HG03469 (cell line): ENCODE measurements at regions not wholly inside any gene's neighbourhood (a gene's known extent, or its start where the extent isn't known, plus 50 kb on each side); places are given as distances from the start of the nearest gene placed in this dataset.

ENCODE experiments used
- ATAC-seq: cut with Tn5 transposase; IDR thresholded peaks from one replicate; pipeline ENCODE4 v1.9.1; 2021; ENCODE audit warnings: mild to moderate bottlenecking, moderate library complexity, moderate number of reproducible peaks; ENCODE audit not compliant: unreplicated experiment

DNA sequence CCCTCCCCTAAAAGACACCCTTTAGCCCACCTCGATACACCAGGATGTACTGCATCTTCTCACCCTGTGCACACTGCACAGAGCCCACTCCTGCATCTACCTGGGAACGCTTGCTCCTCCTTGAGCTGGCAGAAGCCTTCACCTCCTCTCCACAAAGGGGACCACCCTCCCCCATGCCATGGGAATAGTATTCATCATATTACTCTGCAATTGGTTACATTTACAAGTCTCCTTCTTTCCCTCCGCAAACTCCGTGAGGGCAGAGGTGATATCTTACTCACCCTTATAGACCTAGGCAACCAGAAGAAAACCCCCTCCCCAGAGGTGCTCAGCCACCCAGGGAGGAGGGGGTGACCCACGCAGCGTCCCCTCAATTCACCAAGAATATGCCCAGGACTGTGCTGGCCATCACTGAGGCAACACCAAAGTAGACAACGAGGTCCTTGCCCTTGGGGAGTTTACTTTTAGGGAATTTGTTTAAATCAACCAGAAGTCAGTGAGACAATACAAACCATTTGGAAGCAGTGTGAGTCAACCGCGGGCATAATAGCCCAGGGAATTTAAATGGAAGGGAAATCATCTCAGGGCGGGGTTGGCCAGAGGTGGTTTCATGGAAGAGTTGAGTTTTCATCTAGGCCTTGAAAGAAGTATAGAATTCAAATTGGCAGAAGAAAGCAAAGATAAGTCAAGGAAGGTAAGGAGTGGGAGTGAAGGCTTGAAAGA is 214.5 kb downstream of the BARX2 start:
- ATAC-seq, result no peak

DNA sequence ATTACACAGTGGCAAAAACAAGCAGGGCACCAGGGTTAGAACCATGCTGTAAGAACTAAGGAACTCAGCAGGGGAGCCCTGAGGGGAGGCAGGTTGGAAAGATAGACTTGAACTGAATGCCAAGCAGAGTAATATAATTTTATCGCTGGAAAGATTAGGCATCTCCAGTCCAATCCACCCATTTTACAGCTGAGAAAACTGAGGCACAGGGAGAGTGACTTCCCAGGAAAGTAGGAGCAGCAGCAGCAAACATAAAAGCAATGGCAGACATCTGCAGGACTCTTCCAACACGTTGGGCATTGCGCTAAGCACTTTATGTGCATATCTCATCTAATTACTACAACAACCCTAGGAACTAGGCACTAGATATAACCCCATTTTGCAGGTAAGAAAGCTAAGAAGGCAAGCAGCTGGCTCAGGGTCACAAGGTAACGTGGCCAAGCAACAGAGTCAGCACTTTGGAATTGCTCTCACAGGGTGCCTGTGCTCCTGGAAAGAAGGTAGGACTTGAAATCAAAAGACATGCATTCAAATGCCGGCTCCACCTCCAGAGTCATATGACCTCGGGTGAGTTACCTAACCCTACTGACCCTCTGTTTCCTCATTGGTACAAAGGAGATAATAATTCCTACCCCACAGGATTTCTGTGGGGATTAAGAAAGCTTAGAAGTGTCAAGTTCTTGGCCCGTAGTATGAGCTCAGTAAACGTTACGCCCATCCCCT is 215.3 kb downstream of the BARX2 start:
- ATAC-seq, result no peak

DNA sequence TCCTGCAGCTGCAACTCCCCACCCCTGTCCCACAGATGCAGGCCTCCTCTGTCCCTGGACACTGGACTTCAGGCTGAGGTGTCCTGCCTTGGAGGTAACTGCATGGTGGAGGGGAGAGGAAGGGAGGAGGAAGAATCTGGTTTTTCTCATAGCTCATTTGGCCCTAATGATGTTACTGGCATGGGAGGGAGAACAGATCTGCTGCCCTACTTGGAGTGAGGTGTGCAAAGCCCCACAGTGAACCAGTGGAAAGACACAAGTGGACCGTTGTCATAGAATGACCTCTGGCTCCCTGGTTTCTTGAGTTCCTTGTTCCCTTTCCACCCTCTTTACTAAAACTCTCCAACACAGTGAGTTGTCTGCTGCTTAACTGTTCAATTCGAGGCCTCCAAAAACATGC is 215.9 kb downstream of the BARX2 start:
- ATAC-seq, result no peak

- ATAC-seq, result no peak
Measured at GRCh38 chr11:129592191-129592590, 216.5 kb downstream of the BARX2 start.

DNA sequence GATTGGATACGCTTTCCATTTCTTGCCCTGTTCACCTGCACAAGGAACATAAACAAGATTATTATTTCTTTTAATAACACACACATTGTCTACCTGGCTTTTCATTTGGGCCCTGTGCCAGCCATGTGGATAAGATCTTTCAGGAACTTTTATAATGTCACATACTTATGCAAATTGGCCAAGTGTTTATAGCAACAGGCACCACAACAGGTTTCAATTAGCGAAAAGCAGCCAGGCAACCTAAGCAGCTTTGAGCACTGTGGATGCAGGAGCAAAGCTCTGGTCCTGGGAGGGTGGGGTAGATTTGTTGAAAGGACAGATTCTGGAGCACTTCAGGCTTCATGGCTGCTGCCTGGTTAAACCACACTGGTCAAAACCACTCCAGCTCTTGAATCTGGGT is 217.4 kb downstream of the BARX2 start:
- no peak for ATAC-seq

DNA sequence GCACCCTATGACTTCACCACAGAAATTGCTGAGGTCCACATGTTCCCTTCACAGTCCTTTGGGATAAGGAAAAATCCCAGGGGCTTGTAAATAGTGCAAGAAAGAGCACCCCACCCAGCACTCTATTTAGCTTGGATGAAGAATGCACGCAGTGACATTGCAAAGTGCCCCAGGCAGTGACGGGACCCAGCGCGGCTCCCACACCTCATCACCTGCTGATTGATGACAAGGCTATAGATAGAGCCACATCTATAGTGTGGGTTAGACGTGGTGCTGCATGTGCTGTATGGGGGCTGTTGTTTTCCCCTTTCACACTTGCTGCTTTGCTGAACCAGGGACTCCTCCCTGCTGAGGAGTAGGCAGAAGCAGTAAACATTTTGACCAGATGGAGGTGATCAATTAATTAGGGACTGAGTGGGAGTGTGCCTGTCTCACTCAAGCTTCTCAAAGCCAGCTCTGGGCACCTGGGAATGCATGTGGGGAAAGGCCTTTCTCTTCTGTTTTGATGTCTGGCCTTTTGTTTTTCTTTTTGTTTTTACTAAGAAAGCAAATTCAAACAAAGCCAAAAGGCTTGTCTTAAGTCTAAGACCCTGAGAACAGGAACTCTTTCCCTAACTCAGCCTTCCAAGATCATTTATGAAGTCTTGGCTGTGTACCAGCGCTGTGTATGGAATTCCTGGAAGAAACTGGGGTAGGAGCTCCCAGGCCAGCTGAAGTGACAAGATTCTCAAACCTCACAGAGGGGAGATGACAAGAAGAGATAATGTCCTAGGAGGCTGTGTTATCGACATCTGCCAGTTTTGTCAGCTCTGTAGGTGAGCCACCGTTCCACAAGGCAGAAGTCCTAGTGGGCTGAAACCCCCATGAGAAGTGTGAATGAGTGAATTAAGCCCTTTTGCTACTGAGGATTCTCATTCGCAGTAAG is 219.7 kb downstream of the BARX2 start:
- no peak for ATAC-seq

DNA sequence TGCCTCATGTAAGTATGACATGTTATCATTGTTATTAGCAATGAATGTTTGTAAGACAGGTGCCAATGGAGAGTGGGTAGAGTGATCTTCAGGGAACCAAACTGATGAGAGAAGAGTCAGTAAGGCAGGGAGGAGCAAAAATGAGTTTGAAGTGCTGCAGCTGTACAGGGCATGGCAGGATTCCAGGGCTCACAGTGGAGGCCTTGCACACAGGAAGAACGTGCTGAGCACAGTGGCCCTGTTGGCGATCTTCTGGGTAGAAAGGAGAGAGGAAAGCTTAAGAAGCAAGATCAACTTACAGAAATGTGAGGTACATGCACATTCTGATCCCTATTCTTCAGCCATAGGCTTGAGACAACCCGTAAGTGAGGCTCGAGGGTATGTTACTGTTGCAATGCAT is 219.3 kb upstream of the TMEM45B start:
- no peak for ATAC-seq

DNA sequence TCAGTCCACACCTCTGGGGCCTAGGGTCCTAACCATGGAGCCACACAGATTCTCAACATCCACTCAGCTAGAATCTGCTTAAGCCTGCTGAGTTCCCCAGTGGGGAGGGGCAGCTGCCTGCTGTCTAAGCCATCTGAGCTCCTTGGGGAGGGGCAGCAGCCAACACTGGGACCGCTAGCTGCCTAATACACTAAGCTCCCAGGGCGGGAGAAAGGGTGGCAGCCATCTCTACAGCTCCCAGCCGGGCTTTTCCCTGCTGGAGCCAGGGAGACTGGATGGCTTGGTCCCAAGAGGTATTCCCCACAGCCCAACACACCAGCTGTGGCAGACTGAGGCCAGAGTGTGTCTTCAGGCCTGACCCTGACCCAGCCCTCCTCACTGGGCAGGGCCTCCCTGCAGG is 217.3 kb upstream of the TMEM45B start:
- ATAC-seq, result no peak

GRCh38 chr11:129605815-129606214 is 209.8 kb upstream of the TMEM45B start:
- ATAC-seq, result no peak

- no peak for ATAC-seq
Measured at GRCh38 chr11:129608711-129609110, 206.9 kb upstream of the TMEM45B start.

GRCh38 chr11:129610125-129610524 is 205.5 kb upstream of the TMEM45B start:
- no peak for ATAC-seq

DNA sequence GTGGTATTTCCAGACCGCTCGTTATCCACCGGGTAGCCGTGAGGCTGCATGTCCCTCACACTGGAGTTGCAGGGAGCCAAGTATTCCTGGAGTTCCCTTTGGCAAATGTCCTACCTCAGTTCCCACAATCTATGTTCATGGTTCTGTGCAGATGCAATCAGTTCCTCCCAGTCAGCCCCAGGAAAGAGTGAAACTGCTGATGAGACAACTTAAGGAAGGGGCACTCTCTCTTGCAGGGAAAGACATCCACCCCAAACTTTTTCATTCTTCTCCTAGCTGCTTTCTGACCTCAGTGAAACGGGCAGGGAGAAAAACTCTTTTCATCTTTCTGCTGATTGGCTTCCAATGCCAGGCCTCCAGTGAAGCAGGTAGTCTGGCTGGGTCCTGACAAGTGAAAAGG is 205.1 kb upstream of the TMEM45B start:
- no peak for ATAC-seq

DNA sequence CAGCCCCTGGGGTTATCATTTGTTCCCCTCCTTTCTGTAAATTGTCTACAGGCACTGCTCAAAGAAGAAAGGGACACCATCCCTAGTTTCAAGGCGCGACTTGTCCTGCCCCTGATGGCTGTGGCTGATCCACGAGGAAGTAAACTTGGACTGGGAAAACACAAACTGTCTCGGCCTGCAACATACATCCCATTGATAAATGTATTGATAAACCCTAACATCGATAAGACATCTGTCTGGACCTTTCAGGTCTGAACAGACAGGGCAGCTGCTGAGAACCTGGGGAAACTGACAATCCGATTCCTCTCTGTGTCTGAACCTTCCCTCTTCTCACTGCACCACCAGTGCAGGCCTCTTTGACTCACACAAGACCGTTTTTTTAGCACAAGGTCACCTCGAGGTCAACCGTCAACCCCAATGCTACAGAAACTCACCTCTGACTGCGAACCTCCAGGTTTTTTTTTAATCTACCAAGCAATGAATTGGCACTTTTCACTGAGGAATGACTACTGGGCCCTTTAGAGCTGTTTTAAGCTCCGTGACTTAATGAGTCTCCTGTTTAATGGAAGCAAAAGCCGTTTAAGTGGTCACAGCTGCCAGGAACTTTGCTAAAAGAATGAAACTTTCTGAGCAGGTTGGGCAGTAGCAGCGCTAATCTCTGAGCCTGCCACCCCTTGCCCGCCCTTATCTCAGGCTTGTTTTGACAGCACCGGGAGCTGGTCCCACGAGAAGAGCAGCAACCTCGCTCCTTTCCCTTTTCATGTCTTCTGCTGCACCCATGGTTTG is 203.8 kb upstream of the TMEM45B start:
- no peak for ATAC-seq

GRCh38 chr11:129612447-129612961 is 203.1 kb upstream of the TMEM45B start:
- ATAC-seq, result no peak

DNA sequence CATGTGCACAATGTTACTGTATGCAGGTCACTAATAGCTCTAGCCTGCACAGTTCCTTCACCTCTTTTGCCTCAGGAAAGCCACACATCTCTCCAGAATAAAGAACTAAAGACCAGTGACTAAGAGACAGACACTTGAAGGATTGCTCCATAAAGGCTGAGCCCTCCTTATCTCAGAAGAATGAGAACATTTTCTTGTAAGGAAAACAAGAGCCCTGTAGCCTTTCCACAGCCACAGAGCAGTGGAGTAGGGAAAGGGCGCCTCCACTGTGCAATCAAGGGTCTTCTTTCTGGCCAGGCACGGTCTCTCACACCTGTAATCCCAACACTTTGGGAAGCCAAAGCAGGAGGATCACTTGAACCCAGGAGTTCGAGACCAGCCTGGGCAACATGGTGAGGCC is 202.6 kb upstream of the TMEM45B start:
- ATAC-seq, result no peak

DNA sequence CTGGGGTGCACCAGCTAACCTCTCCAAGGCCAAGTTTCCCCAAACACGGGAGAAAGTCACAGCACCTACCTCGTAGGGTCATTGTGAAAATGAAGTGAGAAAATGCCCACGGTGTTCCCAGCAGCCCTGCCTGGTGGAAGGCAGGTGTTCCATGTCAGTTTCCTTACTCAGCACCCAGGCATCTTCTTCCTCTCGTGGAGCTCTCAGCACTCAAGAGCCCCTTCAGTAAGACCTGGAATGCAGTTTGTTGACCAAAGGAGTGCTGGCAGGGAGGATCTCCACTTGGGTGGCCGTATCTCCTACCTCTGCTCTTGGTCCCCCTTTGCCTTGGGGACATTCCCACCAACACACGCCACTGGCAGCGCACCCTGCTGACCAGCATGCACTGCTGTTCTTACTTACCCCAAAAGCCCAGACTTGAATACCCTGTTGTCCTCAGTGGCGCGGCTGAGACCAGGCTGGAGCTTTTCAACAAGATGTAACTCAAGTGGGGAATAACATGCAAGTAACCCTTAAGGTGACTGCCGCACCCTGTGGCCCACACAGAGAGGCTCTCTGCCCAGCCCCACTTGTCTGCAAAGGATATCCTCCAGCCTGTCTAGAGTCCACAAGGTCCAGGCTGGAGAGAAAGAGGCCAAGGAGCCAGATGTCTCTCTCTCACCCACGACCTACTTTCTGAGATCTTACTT is 201.2 kb upstream of the TMEM45B start:
- no peak for ATAC-seq

DNA sequence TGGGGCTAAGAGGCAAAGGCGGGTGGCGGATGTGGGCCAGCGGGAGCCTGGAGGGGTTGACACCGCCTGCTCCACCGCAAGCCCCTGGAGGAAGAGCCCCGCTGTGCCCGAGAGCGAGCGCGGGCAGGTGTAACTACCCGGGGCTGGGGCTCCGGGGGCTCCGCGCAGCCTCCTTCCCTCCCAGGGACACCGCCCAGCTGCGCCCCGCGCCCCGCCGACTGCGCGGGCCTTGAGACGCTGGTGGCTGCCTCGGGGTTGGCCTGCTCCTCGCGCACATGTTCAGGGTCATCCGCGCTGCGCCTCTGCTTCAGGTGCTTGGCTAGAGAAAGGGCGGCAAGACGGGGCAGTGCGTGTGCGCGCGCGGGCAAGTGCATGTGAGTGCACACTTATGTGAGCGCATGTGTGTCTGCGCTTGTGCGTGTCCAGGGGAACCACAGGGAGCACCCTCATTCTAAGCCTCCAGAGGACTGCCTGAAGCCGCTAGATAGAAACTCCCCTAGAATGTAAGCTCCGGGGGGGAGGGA is 197.5 kb upstream of the TMEM45B start:
- ATAC-seq, result no peak

DNA sequence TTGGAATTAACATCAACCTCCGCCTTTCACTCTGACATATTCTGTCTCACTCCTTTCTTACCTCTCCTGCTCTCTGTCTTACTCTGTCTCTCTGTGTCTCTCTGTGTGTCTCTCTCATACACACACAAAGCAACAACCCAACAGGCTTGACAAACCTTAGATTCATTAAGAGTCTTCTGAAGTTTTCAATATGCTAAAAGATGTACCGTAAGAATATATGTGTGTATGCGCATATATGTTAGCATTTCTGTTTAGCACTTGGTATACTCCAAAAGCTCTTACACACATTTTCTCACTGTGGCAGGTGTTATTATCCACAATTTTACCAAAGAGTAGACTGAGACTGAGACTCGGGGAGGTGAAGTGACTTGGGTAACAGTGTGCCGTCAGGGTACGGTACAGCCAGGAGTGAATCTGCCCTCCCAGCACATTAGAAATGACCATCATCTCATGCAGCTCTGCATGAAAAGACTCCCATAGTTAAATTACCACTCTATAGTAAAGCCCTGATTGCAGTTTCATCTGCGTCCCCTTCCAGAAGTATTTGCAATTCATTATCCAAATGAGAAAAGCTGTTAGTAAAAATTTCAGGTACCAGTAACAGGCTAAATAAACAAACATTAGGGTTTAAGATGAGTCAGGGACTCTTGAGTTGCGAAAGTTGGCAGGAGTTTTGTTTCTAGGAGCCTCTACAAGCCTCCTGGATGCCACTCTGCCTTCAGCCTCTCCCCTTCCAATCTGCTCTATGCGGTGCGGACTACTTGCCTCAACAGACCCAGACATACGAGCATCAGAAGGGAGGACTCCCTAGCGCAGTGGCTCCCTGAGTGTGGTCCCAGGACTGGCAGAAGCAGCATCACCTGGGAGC is 195.2 kb upstream of the TMEM45B start:
- ATAC-seq, result no peak

DNA sequence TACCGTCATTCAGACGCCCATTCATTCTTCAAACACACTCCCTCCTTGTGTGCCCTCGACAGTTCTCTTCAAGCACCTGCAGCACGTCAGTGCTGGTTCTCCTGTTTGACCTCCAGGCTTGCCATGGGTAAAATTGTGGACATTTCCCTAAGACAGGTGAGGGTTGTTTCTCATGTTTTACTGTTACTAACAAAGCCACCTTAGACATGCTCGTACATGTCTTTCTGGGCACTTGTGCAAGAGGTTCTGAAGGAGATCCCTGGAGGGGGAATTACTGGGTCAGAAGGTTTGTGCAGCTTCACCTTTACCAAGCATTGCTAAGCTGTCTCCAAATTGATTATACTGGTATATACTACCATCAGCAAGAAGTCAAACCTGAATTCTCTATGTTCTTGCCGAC is 189.7 kb upstream of the TMEM45B start:
- ATAC-seq, result no peak
